B cell (primary cell): ENCODE measurements at regions not wholly inside any gene's neighbourhood (a gene's known extent, or its start where the extent isn't known, plus 50 kb on each side); places are given as distances from the start of the nearest gene placed in this dataset.

Experiments used
- ATAC-seq: fragments of 200-7000 bp; cut with Tn5 transposase; one replicate; pipeline ENCODE4 v1.10.0; 2021; ENCODE audit warnings: low read depth, mild to moderate bottlenecking, moderate number of reproducible peaks, moderate library complexity
- CTCF ChIA-PET: fragments of 350-600 bp; sonication (Branson Sonifier 250); formaldehyde crosslinking; loops from one replicate; lab custom pipeline; 2021; ENCODE audit warnings: antibody characterized with exemption, inconsistent platforms; lab: Charles Lee
- POLR2A ChIA-PET: fragments of 350-600 bp; sonication (Branson Sonifier 250); formaldehyde crosslinking; loops from one replicate; lab custom pipeline; 2021; ENCODE audit warnings: antibody characterized with exemption; lab: Charles Lee
- DNase-seq: peaks from one replicate; pipeline ENCODE4 v3.0.0; 2013
- H2AFZ ChIP-seq: 2 replicates; pipeline ENCODE4 v1.6.1; 2012; ENCODE audit warnings: mild to moderate bottlenecking, low read depth, low read length; ENCODE audit not compliant: insufficient read depth, poor library complexity, severe bottlenecking
- H3K27ac ChIP-seq, 2 donors: 1 replicate in 1 of 2; 2 replicates in 1 of 2; pipeline ENCODE4 v1.5.1; 2012 to 2013; ENCODE audit warnings: low read length in 2 of 2, mild to moderate bottlenecking in 2 of 2, moderate library complexity in 1 of 2
- H3K27me3 ChIP-seq, 4 experiments: fragments of 200-600 bp in 1 of 4; sonication (generic) in 1 of 4; replicated peaks in 1 of 4; 1 replicate in 2 of 4; 2 replicates in 2 of 4; pipeline versions ENCODE4 v1.6.1 to v1.7.0; 2013 to 2016; ENCODE audit warnings: low read length in 3 of 4, mild to moderate bottlenecking in 2 of 4, mixed read lengths in 1 of 4, moderate library complexity in 1 of 4; ENCODE audit not compliant: insufficient read depth in 4 of 4, control insufficient read depth in 3 of 4; ENCODE audit errors: control extremely low read depth in 1 of 4
- H3K36me3 ChIP-seq, 2 experiments: replicated peaks in 1 of 2; 1 replicate in 1 of 2; 2 replicates in 1 of 2; pipeline versions ENCODE4 v1.6.1 to v1.7.1; 2013; ENCODE audit warnings: low read length in 1 of 2; ENCODE audit not compliant: insufficient read depth in 2 of 2, control insufficient read depth in 1 of 2; ENCODE audit errors: control extremely low read depth in 1 of 2, extremely low read depth in 1 of 2
- H3K4me1 ChIP-seq, 2 donors: fragments of 200-600 bp in 1 of 2; sonication (generic) in 1 of 2; 1 replicate in 1 of 2; 2 replicates in 1 of 2; pipeline versions ENCODE4 v1.5.1 to v1.6.1; 2013 to 2017; ENCODE audit warnings: low read length in 2 of 2; ENCODE audit not compliant: control insufficient read depth in 2 of 2, insufficient read depth in 2 of 2
- H3K4me2 ChIP-seq: replicated peaks from 2 replicates; pipeline ENCODE3; 2012; ENCODE audit warnings: mild to moderate bottlenecking, low read depth, low read length; ENCODE audit not compliant: poor library complexity, severe bottlenecking
- H3K4me3 ChIP-seq, 5 experiments: fragments of 200-600 bp in 1 of 5; sonication (generic) in 1 of 5; 1 replicate in 3 of 5; 2 replicates in 2 of 5; pipeline versions ENCODE4 v1.5.1 to v1.7.0; 2011 to 2016; ENCODE audit warnings: low read length in 4 of 5, mild to moderate bottlenecking in 4 of 5, low read depth in 2 of 5, control low read depth in 1 of 5, moderate library complexity in 1 of 5; ENCODE audit not compliant: insufficient read depth in 1 of 5; ENCODE audit errors: control extremely low read depth in 1 of 5, extremely low read depth in 1 of 5
- H3K79me2 ChIP-seq: fragments of 200-600 bp; sonication (generic); one replicate; pipeline ENCODE4 v1.6.0; 2016; ENCODE audit warnings: low read length; ENCODE audit not compliant: control insufficient read depth, insufficient read depth
- H3K9ac ChIP-seq: fragments of 200-600 bp; sonication (generic); 2 replicates; pipeline ENCODE4 v1.6.1; 2017; ENCODE audit warnings: mild to moderate bottlenecking, low read length, moderate library complexity
- H3K9me3 ChIP-seq, 3 donors: one replicate each; pipeline versions ENCODE4 v1.6.1 to v1.7.1; 2013; ENCODE audit warnings: low read length in 2 of 3; ENCODE audit not compliant: control insufficient read depth in 2 of 3, insufficient read depth in 1 of 3; ENCODE audit errors: control extremely low read depth in 1 of 3
- H4K20me1 ChIP-seq: 2 replicates; pipeline ENCODE4 v1.6.0; 2012; ENCODE audit warnings: mild to moderate bottlenecking, low read length; ENCODE audit not compliant: insufficient read depth, control insufficient read depth, poor library complexity, severe bottlenecking
- H3K27ac Mint-ChIP-seq: one replicate; pipeline ENCODE4 v1.8.0; 2021; ENCODE audit warnings: mixed read lengths
- H3K27me3 Mint-ChIP-seq: one replicate; pipeline ENCODE4 v1.8.0; 2021; ENCODE audit warnings: mixed read lengths
- H3K4me1 Mint-ChIP-seq: one replicate; pipeline ENCODE4 v1.8.0; 2021; ENCODE audit warnings: mixed read lengths
- H3K4me3 Mint-ChIP-seq: one replicate; pipeline ENCODE4 v1.8.0; 2021; ENCODE audit warnings: mixed read lengths
- H3K9me3 Mint-ChIP-seq: one replicate; pipeline ENCODE4 v1.8.0; 2022; ENCODE audit warnings: mixed read lengths; ENCODE audit not compliant: insufficient read depth
- CTCF ChIP-seq: fragments of 200-600 bp; IDR thresholded peaks from one replicate; pipeline ENCODE4 v1.8.0; 2022; ENCODE audit warnings: antibody characterized with exemption, mild to moderate bottlenecking
- EZH2 ChIP-seq: IDR thresholded peaks from 2 replicates; pipeline ENCODE4 v1.6.1; 2012; ENCODE audit warnings: borderline replicate concordance, low read depth, mild to moderate bottlenecking, moderate library complexity, low read length; ENCODE audit not compliant: insufficient read depth, poor library complexity, severe bottlenecking
- WGBS: methylation state at CpG from one replicate; pipeline ENCODE4 v1.1.5; 2013; ENCODE audit warnings: missing lambda C conversion rate; ENCODE audit not compliant: insufficient coverage; 5-methylcytosine and 5-hydroxymethylcytosine counted together
- intact Hi-C: fragments of 100-400 bp; cut with micrococcal nuclease; formaldehyde crosslinking; loops from one replicate; pipeline ENCODE4 v1.10.0; 2022

- H3K36me3 ChIP-seq, result no peaks in the 10 kb centered on the region
- H3K9ac ChIP-seq, result no peak overlapping the region
- intact Hi-C loops, result no loop called here
- ChIA-PET CTCF (no interaction called here), POLR2A (no interaction called here)
- H3K4me2 ChIP-seq, result no peak overlapping the region
- no peaks in the 10 kb centered on the region for H4K20me1 ChIP-seq
- Mint-ChIP-seq H3K27me3 (no peaks in the 10 kb centered on the region), H3K4me3 (no peak overlapping the region), H3K27ac (no peak overlapping the region), H3K9me3 (no peaks in the 10 kb centered on the region), H3K4me1 (no peaks in the 10 kb centered on the region)
- no peaks in the 10 kb centered on the region for H3K27me3 ChIP-seq
- H3K9me3 ChIP-seq, result peaks cover 0 to 9% (median 2%) of the 10 kb centered on the region in 3 donors
- no peak for TF ChIP-seq CTCF
- TF ChIP-seq EZH2, result no peak
- H3K79me2 ChIP-seq, result no peaks in the 10 kb centered on the region
- no peaks in the 10 kb centered on the region for H3K4me1 ChIP-seq
- no peak overlapping the region for H2AFZ ChIP-seq
- DNase-seq (no peak), ATAC-seq (no peak)
- H3K4me3 ChIP-seq, result no peak overlapping the region
- WGBS, result 100% methylated on average over 1 of the region's 3 CpGs
- H3K27ac ChIP-seq, result no peak overlapping the region
Observed at GRCh38 chr9:105030285-105030684, 102.3 kb upstream of the ABCA1 start.

GRCh38 chr9:105037139-105037538 is 109.2 kb upstream of the ABCA1 start:
- Histone ChIP-seq H3K9me3 (peaks cover 0 to 9% (median 2%) of the 10 kb centered on the region in 3 donors), H3K4me1 (no peaks in the 10 kb centered on the region), H2AFZ (no peak overlapping the region), H4K20me1 (no peaks in the 10 kb centered on the region), H3K79me2 (no peaks in the 10 kb centered on the region), H3K4me2 (no peak overlapping the region), H3K27me3 (no peaks in the 10 kb centered on the region), H3K4me3 (no peak overlapping the region), H3K27ac (no peak overlapping the region), H3K36me3 (no peaks in the 10 kb centered on the region), H3K9ac (no peak overlapping the region)
- TF ChIP-seq EZH2, result no peak
- no peak for TF ChIP-seq CTCF
- intact Hi-C loops, result no loop called here
- H3K27me3 Mint-ChIP-seq, result peaks cover 6% of the 10 kb centered on the region
- CTCF ChIA-PET, result no interaction called here
- H3K4me3 Mint-ChIP-seq, result no peak overlapping the region
- no peak for DNase-seq
- POLR2A ChIA-PET, result no interaction called here
- peaks cover 3% of the 10 kb centered on the region for H3K9me3 Mint-ChIP-seq
- peaks cover 2% of the 10 kb centered on the region for H3K4me1 Mint-ChIP-seq
- ATAC-seq, result no peak
- WGBS, result no CpG with 5 or more reads among the region's 1 CpG
- H3K27ac Mint-ChIP-seq, result no peak overlapping the region
